HL-60 (cell line): ENCODE measurements at regions not wholly inside any gene's neighbourhood (a gene's known extent, or its start where the extent isn't known, plus 50 kb on each side); places are given as distances from the start of the nearest gene placed in this dataset.

Source experiments
- DNase-seq, 2 experiments: peaks; one replicate each; pipeline ENCODE4 v3.0.0-alpha.2; 2010 to 2020; ENCODE audit warnings: low read depth in 1 of 2, low spot score in 1 of 2
- H3K27ac ChIP-seq: fragments of 250-450 bp; sonication (Bioruptor Pico); replicated peaks from 2 replicates; pipeline ENCODE4 v1.5.1; 2020; ENCODE audit warnings: mild to moderate bottlenecking, moderate library complexity
- H3K27me3 ChIP-seq: fragments of 250-450 bp; sonication (Bioruptor Pico); 2 replicates; pipeline ENCODE4 v1.5.1; 2021; ENCODE audit warnings: mild to moderate bottlenecking, moderate library complexity; ENCODE audit not compliant: insufficient read depth, poor library complexity, severe bottlenecking
- H3K4me3 ChIP-seq: replicated peaks from 2 replicates; pipeline ENCODE4 v1.5.1; 2011; ENCODE audit warnings: mild to moderate bottlenecking, control low read depth, low read length; ENCODE audit not compliant: insufficient read depth
- CTCF ChIP-seq: IDR thresholded peaks from one replicate; pipeline ENCODE4 v1.5.1; 2011; ENCODE audit warnings: low read length, control low read depth, inconsistent platforms; ENCODE audit not compliant: insufficient read depth
- GABPA ChIP-seq: IDR thresholded peaks from 2 replicates; pipeline ENCODE4 v1.6.1; 2012; ENCODE audit warnings: low read depth
- POLR2AphosphoS5 ChIP-seq: IDR thresholded peaks from 2 replicates; pipeline ENCODE4 v1.6.1; 2012; ENCODE audit warnings: low read depth
- SPI1 ChIP-seq: IDR thresholded peaks from 2 replicates; pipeline ENCODE4 v1.6.1; 2012; ENCODE audit warnings: low read depth, mild to moderate bottlenecking, borderline replicate concordance
- TF ChIP-seq, protein P1 (sequence below): IDR thresholded peaks from 2 replicates; pipeline ENCODE4 v1.6.1; 2012; ENCODE audit warnings: low read depth; ENCODE audit not compliant: insufficient replicate concordance

DNA sequence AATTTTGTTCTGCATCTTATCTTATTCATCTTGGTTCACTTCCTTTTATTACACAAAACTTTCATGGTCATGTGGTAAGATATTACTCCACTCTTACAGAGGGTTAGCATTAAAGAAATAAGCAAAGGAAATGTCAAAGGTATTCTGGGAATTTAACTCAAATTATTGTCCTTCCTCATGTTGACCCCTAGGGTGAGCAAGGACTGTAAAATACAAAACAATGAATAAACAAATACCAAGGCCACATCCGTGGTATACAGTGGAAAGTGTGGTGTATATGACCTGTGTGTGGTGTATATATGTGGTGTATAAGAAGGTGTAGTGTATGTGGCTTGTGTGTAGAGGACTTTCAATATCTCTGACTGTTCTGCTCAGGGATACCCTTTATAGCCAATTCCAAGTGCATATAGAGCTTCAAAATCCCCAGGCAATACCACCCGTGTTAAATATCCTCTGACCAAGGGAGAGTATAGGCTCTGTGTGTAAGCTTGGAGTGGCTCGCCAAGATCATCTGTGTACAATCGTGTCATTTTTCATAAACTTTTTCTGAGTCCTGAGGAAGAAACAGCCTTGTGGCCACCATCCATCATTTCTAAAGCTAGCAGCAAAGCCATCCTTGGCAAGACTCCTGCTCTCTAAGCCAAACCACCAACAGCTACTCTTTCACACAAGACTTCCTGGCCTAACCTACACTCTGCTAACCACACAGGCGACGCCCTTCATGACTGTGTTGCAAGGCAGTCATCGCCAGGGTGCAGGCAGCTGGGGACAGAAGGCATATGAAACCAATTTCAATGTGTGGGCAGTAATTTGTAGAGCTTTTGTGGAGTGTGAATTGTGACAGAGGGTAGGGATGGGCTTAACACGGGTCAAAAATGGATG is 548.0 kb downstream of the ETS1 start:
- DNase-seq, result peak; percentile 96 to 97
- H3K27me3 ChIP-seq, result no peaks in the 10 kb centered on the region
- H3K4me3 ChIP-seq, result no peak overlapping the region
- peak; percentile 98 for TF ChIP-seq POLR2AphosphoS5
- TF ChIP-seq SPI1, result peak; percentile 85
- TF ChIP-seq CTCF, result no peak
- peak overlapping the region; percentile 90 for H3K27ac ChIP-seq

DNA sequence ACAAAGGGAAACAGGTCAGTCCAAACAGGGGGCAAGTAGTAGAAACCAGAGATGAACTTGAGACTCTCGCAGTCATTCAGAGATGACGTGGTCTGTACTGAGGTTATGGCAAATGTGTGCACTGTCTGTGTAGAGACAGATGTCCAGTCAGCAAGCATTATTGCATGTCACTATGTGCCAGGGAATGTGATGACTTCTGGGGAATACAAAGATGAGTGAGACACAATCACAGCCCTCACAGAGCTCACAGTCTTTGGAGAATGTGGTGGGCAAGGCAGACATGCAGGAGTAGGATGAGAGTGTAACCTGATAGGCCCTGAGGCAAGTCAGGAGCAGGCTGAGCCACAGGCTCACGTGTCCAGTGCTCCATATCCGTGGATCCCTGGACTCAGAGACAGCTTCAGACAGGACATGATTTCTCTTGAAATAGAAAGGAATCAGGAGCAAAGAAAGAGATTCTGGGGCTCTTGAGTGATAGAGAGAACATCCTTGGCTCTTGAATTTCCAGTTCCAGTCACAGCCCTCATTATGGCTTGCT is 550.7 kb downstream of the ETS1 start:
- Histone ChIP-seq H3K27ac (no peak overlapping the region), H3K4me3 (no peak overlapping the region), H3K27me3 (no peaks in the 10 kb centered on the region)
- no peak for DNase-seq
- TF ChIP-seq CTCF, result no peak
- TF ChIP-seq POLR2AphosphoS5, result no peak
- TF ChIP-seq GABPA, result no peak
- TF ChIP-seq, protein P1, sequence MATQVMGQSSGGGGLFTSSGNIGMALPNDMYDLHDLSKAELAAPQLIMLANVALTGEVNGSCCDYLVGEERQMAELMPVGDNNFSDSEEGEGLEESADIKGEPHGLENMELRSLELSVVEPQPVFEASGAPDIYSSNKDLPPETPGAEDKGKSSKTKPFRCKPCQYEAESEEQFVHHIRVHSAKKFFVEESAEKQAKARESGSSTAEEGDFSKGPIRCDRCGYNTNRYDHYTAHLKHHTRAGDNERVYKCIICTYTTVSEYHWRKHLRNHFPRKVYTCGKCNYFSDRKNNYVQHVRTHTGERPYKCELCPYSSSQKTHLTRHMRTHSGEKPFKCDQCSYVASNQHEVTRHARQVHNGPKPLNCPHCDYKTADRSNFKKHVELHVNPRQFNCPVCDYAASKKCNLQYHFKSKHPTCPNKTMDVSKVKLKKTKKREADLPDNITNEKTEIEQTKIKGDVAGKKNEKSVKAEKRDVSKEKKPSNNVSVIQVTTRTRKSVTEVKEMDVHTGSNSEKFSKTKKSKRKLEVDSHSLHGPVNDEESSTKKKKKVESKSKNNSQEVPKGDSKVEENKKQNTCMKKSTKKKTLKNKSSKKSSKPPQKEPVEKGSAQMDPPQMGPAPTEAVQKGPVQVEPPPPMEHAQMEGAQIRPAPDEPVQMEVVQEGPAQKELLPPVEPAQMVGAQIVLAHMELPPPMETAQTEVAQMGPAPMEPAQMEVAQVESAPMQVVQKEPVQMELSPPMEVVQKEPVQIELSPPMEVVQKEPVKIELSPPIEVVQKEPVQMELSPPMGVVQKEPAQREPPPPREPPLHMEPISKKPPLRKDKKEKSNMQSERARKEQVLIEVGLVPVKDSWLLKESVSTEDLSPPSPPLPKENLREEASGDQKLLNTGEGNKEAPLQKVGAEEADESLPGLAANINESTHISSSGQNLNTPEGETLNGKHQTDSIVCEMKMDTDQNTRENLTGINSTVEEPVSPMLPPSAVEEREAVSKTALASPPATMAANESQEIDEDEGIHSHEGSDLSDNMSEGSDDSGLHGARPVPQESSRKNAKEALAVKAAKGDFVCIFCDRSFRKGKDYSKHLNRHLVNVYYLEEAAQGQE, result no peak
- TF ChIP-seq SPI1, result no peak

GRCh38 chr11:128036006-128036405 is 551.4 kb downstream of the ETS1 start:
- Histone ChIP-seq H3K4me3 (no peak overlapping the region), H3K27ac (no peak overlapping the region), H3K27me3 (no peaks in the 10 kb centered on the region)
- no peak for TF ChIP-seq SPI1
- TF ChIP-seq, protein P1, result no peak
- no peak for TF ChIP-seq POLR2AphosphoS5
- TF ChIP-seq CTCF, result no peak
- no peak for TF ChIP-seq GABPA
- no peak for DNase-seq
